Testis (tissue), 2 donors: ENCODE measurements at regions not wholly inside any gene's neighbourhood (a gene's known extent, or its start where the extent isn't known, plus 50 kb on each side); places are given as distances from the start of the nearest gene placed in this dataset.

Source experiments
- POLR2A ChIP-seq: fragments of 450-650 bp; IDR thresholded peaks from one replicate; pipeline ENCODE4 v1.6.1; 2017; ENCODE audit warnings: antibody characterized with exemption, mild to moderate bottlenecking, moderate library complexity
- TF ChIP-seq, protein P1 (sequence below), 3 experiments: fragments of 450-650 bp in 2 of 3; fragments of 200-600 bp in 1 of 3; sonication (generic) in 1 of 3; IDR thresholded peaks; one replicate each; pipeline ENCODE4 v1.5.1; 2016 to 2019; ENCODE audit warnings: antibody characterized with exemption in 3 of 3, mild to moderate bottlenecking in 2 of 3, moderate library complexity in 1 of 3

- no peak for TF ChIP-seq POLR2A
- TF ChIP-seq, protein P1, sequence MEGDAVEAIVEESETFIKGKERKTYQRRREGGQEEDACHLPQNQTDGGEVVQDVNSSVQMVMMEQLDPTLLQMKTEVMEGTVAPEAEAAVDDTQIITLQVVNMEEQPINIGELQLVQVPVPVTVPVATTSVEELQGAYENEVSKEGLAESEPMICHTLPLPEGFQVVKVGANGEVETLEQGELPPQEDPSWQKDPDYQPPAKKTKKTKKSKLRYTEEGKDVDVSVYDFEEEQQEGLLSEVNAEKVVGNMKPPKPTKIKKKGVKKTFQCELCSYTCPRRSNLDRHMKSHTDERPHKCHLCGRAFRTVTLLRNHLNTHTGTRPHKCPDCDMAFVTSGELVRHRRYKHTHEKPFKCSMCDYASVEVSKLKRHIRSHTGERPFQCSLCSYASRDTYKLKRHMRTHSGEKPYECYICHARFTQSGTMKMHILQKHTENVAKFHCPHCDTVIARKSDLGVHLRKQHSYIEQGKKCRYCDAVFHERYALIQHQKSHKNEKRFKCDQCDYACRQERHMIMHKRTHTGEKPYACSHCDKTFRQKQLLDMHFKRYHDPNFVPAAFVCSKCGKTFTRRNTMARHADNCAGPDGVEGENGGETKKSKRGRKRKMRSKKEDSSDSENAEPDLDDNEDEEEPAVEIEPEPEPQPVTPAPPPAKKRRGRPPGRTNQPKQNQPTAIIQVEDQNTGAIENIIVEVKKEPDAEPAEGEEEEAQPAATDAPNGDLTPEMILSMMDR (IDR thresholded peaks at IDR 0.05), result no peak
Measured at GRCh38 chr19:31220540-31220939, 128.7 kb downstream of the TSHZ3 start.
